Stimulated activated CD4-positive, alpha-beta T cell treated with anti-CD3 and anti-CD28 coated beads, Interleukin-15, amount 100 ng/mL, for 48 hours (primary cell): ENCODE measurements at regions not wholly inside any gene's neighbourhood (a gene's known extent, or its start where the extent isn't known, plus 50 kb on each side); places are given as distances from the start of the nearest gene placed in this dataset.
A peak's percentile ranks its signal among the peaks of the same experiment; 100 is the strongest.

Experiments used
- DNase-seq, 2 donors: peaks; one replicate each; pipeline ENCODE4 v3.0.0-alpha.2; 2020; ENCODE audit warnings: low read depth in 2 of 2

DNA sequence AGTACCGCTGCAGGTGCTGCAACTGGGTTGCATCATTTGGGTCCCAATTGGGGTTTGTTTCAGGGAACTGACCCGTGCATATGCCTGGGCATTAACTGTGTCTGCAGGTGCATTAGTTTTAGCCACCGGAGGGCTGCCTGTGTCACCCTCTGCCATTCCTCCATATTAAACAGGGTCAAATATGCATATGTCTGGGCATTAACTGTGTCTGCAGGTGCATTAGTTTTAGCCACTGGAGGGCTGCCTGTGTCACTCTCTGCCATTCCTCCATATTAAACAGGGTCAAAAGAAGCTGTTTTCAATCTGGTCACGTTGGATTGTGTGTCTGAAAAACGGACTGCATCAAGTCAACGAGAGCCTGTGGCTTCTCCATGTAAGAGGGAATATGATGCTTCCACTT is 1317.0 kb downstream of the TMEM121 start:
- no peak for DNase-seq

DNA sequence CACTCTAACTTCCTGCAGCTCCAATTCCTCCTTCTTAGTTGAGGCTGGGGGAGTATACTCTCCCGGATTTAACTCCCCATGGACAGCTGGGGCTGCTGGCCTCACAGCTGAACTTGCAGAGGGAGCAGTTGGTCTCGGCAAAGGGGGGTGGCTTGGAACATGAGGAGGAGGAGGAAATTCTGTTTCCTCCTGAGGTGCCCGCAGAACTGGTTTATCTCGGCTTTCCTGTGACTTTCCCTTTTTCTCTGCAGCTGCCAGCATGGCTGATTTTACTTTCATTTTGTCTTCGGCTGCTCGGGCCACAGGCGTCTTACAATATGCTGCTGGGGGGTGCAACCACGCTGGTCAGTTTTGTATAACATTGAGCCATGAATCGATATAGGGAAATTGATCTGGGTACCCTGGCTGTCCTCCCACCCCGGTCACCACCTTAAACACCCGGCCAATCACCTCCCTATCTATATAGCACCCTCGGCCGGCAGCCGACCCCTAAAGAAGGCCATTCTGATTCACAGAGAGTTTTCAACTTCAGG is 1317.6 kb downstream of the TMEM121 start:
- DNase-seq: no peak

DNA sequence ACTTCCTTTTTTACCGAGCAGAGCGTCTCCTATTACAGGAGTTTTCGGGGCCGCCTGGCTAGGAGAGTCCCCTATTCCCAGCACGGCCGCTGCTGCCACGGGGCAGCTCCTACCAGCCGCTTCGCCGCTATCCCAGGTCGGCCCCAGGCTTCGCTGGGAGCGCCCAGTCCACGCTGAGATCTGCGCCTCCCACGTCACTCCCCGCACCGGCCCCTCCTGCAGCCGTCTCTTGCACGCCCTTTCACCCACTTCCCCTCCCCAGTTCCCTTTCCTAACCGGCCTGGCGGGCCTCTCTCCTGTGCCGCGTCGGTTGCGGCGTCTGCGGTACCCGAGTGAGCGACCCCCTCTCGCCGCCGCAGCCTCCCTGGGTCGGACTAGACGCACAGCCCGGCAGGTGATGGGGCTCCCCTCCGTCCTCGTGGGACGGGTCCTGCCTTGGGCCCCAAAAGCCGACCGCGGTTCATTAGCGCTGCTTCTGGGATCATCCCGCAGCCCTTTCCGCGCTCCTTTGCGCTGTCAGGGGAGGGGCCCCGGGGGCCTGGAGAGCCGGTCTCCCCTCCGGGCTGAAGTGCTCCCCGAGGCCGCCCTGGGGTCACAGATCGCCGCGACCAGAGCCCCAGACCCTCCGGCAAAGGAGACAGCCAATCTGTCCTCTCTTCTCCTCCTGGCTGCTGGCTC is 1318.4 kb downstream of the TMEM121 start:
- DNase-seq: peak in 1 of 2 donors; percentile 41

DNA sequence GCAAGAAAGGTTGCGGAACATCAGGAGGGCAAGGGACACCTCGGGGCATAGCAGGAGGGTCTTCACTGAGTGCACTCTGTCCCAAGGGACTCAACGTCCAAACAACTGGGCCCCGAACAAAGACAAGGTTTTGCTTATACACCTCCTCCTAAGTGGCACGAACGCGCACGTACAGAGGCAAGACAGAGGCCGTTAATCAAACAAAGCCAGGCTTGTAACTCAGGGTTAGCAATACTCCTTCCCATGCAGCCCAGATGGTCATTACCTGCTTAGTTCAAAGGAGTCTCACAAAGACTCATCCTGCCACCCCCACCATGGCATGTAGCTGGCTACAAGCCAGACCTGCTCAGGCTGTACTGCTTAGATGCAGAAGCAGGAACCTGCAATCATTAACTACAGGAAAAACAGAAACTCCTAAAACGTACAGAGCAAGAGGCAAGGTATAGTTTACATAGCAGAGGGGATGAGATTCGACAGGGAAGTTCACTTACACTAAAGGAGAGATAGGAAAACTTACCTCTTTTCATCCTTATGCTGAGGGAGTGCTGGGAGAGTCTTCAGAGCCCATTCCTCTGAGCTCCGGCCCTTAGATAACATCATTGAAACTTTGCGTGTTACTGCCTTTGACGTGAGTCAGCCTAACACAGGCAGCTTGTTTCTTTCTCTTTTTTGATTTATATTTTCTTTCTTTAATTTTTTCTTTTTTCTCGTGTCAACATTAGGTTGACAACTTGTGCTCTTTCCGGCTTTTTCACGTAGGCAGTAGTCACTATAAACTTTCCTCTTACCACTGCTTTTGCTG is 1319.1 kb downstream of the TMEM121 start:
- peak; percentile 42 to 43 for DNase-seq

DNA sequence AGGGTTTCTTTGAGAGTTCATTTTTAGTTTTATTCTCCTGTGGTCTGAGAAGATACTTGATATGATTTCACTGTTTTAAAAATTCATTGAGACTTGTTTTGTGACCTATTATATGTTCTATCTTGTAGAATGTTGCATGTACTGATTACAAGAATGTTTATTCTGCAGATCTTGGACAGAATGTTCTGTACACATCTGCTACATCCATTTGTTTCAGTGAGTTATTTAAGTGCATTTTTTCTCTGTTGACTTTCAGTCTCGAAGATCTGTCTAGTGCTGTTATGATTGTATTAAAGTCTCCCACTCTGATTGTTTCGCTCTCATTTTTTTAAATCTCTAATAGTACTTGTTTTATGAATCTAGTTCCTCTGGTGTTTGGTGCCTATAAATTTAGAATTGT is 1319.8 kb downstream of the TMEM121 start:
- no peak for DNase-seq

DNA sequence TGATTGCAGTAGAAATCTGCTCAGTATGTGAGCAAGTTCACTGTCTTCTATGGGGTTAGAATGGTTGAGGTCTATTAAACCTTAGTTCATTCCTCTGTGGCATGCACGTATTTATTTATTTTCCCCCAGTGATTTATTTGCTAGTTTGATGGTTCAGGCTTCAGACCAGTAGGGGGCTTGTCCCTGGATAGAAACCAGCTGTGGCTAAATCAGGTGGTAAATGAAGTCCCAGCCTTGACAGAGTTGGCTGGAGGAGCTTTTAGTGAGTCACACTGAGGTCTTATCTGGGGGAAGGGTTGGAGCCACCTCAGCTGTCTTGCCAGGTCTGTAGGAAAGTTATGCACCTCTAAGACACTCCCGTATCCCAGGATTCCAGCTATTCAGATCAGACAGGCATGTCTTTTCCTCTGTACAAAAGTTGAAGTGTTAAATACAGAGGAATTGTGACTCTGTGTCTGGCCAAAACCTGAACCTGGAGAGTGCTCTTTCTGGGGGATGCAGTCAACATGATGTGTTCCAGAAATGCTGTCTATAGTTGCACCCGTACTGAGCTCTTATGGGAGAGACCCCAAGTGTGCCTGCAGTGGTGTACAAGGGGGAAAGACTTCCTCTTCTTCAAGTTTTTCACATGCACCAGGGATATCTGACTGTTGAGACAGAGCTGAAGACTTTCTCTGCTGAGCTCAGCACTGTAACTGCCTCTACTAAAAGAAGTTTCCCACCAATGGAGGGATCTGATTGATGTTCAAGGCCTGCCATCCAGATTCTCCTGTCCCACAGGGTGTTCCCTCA is 1322.1 kb downstream of the TMEM121 start:
- no peak for DNase-seq

- no peak for DNase-seq
These were observed 1324.8 kb downstream of the TMEM121 start for GRCh38 chr14:106850913-106851825.

DNA sequence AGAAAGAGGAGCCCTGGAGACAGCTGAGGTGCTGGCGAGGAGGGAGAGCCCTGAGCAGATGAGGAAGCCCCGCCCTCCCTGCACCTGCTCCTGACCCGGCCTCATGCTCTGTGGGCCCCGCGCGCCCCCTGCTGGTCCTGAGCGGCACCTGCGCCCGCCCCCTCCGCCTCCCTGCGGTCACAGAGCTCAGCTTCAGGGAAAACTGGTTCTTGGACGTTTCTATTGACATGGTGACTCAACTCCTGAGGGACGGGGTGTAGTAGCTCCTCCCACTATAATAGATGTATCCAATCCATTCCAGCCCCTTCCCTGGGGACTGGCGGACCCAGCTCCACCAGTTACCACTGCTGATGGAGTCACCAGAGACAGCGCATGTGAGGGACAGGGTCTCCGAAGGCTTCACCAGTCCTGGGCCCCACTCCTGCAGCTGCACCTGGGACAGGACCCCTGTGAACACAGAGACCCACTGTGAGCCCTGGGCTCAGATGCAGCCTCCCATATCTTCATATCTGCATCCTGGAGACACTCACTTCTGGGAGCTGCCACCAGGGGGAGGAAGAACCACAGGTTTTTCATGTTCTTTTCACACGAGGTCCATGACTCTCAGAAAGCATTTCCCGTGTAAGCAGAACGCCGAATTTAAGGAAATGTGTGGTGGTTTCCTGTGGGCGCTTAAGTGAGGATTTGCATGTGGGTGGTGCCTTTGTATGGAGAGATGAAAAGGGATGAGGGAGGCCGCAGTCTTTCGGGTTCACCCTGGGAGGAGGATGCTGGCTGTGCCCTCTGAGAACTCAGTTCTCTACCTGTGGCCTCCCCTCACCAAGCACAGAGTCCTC is 1346.4 kb downstream of the TMEM121 start:
- peak; percentile 81 to 89 for DNase-seq

GRCh38 chr14:106874350-106874749 is 1348.0 kb downstream of the TMEM121 start:
- no peak for DNase-seq

- no peak for DNase-seq
These were observed 1349.1 kb downstream of the TMEM121 start for GRCh38 chr14:106875503-106875902.

DNA sequence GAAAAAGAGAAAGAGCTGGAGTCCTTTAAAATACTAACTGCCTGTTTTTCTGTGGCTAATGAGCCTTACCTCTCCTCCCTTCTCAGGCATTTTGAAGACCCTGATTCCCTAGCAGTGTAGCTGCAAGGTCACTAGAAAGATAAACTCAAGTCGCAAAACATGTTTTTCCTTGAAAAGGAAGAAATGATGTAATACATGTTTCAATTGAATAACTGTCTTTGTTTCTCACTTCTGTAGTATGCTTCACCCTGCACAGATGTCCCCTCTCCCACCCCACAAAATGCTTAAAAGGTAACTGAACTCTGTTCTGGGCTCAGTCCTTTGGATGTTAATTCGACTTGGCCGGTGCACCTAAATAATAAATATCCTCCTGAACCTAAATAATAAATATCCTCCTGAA is 1350.3 kb downstream of the TMEM121 start:
- DNase-seq: no peak

GRCh38 chr14:106877517-106877916 is 1351.1 kb downstream of the TMEM121 start:
- no peak for DNase-seq

DNA sequence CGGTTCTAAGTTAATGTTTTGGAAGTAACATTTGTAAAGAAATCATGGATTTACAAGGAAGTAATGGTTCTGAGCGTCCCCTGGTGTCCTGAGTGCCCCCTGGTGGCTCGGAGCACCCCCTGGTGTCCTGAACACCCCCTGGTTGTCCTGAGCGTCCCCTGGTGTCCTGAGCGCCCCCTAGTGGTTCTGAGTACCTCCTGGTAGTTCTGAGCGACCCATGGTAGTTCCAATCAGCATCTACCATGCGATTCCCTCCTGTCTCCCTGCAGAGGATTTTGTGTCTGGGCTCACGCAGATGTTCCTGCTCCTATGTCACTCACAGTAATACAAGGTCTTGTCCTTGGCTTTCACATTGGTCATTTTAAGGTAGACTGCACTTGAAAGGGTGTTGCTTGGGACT is 1352.9 kb downstream of the TMEM121 start:
- peak; percentile 52 to 69 for DNase-seq

DNA sequence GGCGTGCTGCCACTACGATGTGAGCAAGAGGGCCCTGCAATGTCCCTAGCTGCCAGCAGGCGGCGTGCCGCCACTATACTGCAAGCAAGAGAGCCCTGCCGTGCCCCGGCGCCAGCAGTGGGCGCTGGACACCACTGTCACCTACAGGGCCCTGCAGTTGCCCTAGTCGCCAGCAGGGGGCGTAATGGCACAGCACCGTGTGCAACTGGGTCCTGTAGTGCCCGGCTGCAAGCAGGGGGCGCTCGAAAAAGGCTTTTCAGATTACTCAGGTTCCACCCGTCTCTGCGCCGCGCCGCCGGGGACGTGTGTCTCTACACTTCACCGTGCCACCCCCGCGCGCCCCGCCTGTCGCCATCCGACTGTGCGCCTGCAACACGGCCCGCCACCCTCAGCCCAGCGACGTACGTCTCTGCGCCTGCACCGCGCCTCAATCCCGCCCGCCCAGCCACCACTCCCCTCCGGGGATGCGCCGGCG is 1356.9 kb downstream of the TMEM121 start:
- DNase-seq: peak; percentile 53 to 74
